Endothelial cell of umbilical vein (primary cell): ENCODE measurements at regions not wholly inside any gene's neighbourhood (a gene's known extent, or its start where the extent isn't known, plus 50 kb on each side); places are given as distances from the start of the nearest gene placed in this dataset.

ENCODE experiments used
- BruUV-seq: library from RNA; stranded (reverse); fragments of 400-500 nt; replicated peaks from 2 replicates; lab custom pipeline; 2021; lab: Mats Ljungman, UMichigan
- CTCF ChIA-PET: fragments of 300-600, 350-600 bp; sonication (Branson Sonifier 250); formaldehyde crosslinking; loops from one replicate; lab custom pipeline; 2021; ENCODE audit warnings: antibody characterized with exemption, inconsistent platforms; lab: Charles Lee
- POLR2A ChIA-PET: fragments of 300-600, 350-600 bp; sonication (Branson Sonifier 250); formaldehyde crosslinking; loops from one replicate; lab custom pipeline; 2021; ENCODE audit warnings: antibody characterized with exemption, inconsistent platforms; lab: Charles Lee
- DNase-seq: peaks from one replicate; pipeline ENCODE4 v3.0.0-alpha.2; 2011; ENCODE audit warnings: low read depth, low spot score
- FAIRE-seq: peaks from 2 replicates; lab custom pipeline; 2011; peaks lifted over from hg19 to GRCh38; lab: Jason Lieb, UNC
- H2AFZ ChIP-seq: 2 replicates; pipeline ENCODE4 v1.6.0; 2012; ENCODE audit warnings: low read depth, low read length, control low read depth, inconsistent platforms
- H3K27ac ChIP-seq: 2 replicates; pipeline ENCODE4 v1.5.1; 2011; ENCODE audit warnings: low read depth, mild to moderate bottlenecking, control low read depth, low read length, moderate library complexity; ENCODE audit not compliant: insufficient read depth
- H3K27me3 ChIP-seq, 2 experiments: 2 replicates each; pipeline versions ENCODE4 v1.6.0 to v1.6.1; 2011; ENCODE audit warnings: low read length in 2 of 2, mixed read lengths in 1 of 2; ENCODE audit not compliant: control insufficient read depth in 2 of 2, insufficient read depth in 2 of 2
- H3K36me3 ChIP-seq, 2 experiments: 2 replicates in 1 of 2; 3 replicates in 1 of 2; pipeline ENCODE4 v1.5.1; 2011; ENCODE audit warnings: low read length in 2 of 2, mild to moderate bottlenecking in 1 of 2, moderate library complexity in 1 of 2; ENCODE audit not compliant: control insufficient read depth in 2 of 2, insufficient read depth in 2 of 2; ENCODE audit errors: extremely low read depth in 1 of 2
- H3K4me1 ChIP-seq: 3 replicates; pipeline ENCODE4 v1.5.1; 2011; ENCODE audit warnings: mild to moderate bottlenecking, low read length; ENCODE audit not compliant: control insufficient read depth, insufficient read depth; ENCODE audit errors: extremely low read depth
- H3K4me2 ChIP-seq: 2 replicates; pipeline ENCODE4 v1.6.1; 2011; ENCODE audit warnings: low read length, control low read depth, mixed read lengths; ENCODE audit not compliant: insufficient read depth
- H3K4me3 ChIP-seq, 3 experiments: fragments of 200-600 bp in 1 of 3; sonication (generic), shearing (Covaris generic) in 1 of 3; replicated peaks in 1 of 3; 2 replicates each; pipeline ENCODE4 v1.5.1; 2011 to 2016; ENCODE audit warnings: control low read depth in 3 of 3, low read length in 3 of 3, mild to moderate bottlenecking in 2 of 3, inconsistent platforms in 1 of 3, low read depth in 1 of 3, moderate library complexity in 1 of 3; ENCODE audit not compliant: insufficient read depth in 1 of 3
- H3K79me2 ChIP-seq: 2 replicates; pipeline ENCODE4 v1.6.0; 2012; ENCODE audit warnings: low read length, inconsistent platforms; ENCODE audit not compliant: control insufficient read depth, insufficient read depth
- H3K9ac ChIP-seq: replicated peaks from 2 replicates; pipeline ENCODE3; 2011; ENCODE audit warnings: low read length, control low read depth; ENCODE audit not compliant: insufficient read depth; ENCODE audit errors: extremely low read depth
- H3K9me1 ChIP-seq: replicated peaks from 3 replicates; pipeline ENCODE4 v1.6.0; 2011; ENCODE audit warnings: mild to moderate bottlenecking, low read length; ENCODE audit not compliant: control insufficient read depth, insufficient read depth; ENCODE audit errors: extremely low read depth
- H3K9me3 ChIP-seq: replicated peaks from 2 replicates; pipeline ENCODE4 v1.5.1; 2012; ENCODE audit warnings: low read length, inconsistent platforms; ENCODE audit not compliant: control insufficient read depth, insufficient read depth
- H4K20me1 ChIP-seq: replicated peaks from 2 replicates; pipeline ENCODE3; 2011; ENCODE audit warnings: mild to moderate bottlenecking, low read length; ENCODE audit not compliant: control insufficient read depth, insufficient read depth; ENCODE audit errors: extremely low read depth
- CTCF ChIP-seq, 2 donors: IDR thresholded peaks; 1 replicate in 1 of 2; 2 replicates in 1 of 2; pipeline ENCODE4 v1.5.1; 2011; ENCODE audit warnings: low read length in 2 of 2, mild to moderate bottlenecking in 2 of 2, moderate library complexity in 2 of 2, control low read depth in 1 of 2, inconsistent platforms in 1 of 2, low read depth in 1 of 2; ENCODE audit not compliant: insufficient read depth in 1 of 2; ENCODE audit errors: extremely low read depth in 1 of 2
- EZH2 ChIP-seq: IDR thresholded peaks from 2 replicates; pipeline ENCODE4 v1.6.1; 2012; ENCODE audit warnings: borderline replicate concordance, low read depth, mild to moderate bottlenecking, moderate library complexity, low read length, inconsistent platforms; ENCODE audit not compliant: severe bottlenecking
- FOS ChIP-seq: IDR thresholded peaks from 2 replicates; pipeline ENCODE4 v1.6.1; 2011; ENCODE audit warnings: mild to moderate bottlenecking, low read length, moderate library complexity, borderline replicate concordance; ENCODE audit not compliant: insufficient read depth
- GATA2 ChIP-seq: IDR thresholded peaks from 2 replicates; pipeline ENCODE4 v1.7.0; 2011; ENCODE audit warnings: low read depth, mild to moderate bottlenecking, moderate library complexity, mixed read lengths, low read length; ENCODE audit not compliant: insufficient read length, insufficient read depth
- JUN ChIP-seq: IDR thresholded peaks from 2 replicates; pipeline ENCODE4 v1.6.1; 2011; ENCODE audit warnings: borderline replicate concordance, low read depth; ENCODE audit not compliant: insufficient read length, insufficient read depth
- MAX ChIP-seq: IDR thresholded peaks from 2 replicates; pipeline ENCODE4 v1.6.1; 2011; ENCODE audit not compliant: insufficient read depth, insufficient read length
- MYC ChIP-seq: IDR thresholded peaks from one replicate; pipeline ENCODE4 v1.6.1; 2011; ENCODE audit warnings: mild to moderate bottlenecking, low read depth, low read length
- POLR2A ChIP-seq: IDR thresholded peaks from 2 replicates; pipeline ENCODE4 v1.6.1; 2012; ENCODE audit warnings: low read depth, mild to moderate bottlenecking, control low read depth, low read length
- POLR2AphosphoS5 ChIP-seq: IDR thresholded peaks from 2 replicates; pipeline ENCODE4 v1.6.1; 2012; ENCODE audit warnings: low read depth, mild to moderate bottlenecking, control low read depth, low read length, moderate library complexity; ENCODE audit not compliant: insufficient read depth
- dilution Hi-C: fragments of 300-500 bp; cut with MboI; formaldehyde crosslinking; loops from one replicate; pipeline ENCODE4 v1.15.0; 2019; ENCODE audit warnings: low sequenced_read_pairs; ENCODE audit not compliant: extremely low pct_ligation_motif_present
- intact Hi-C: fragments of 100-400 bp; cut with micrococcal nuclease; formaldehyde crosslinking; loops from one replicate; pipeline ENCODE4 v1.10.0; 2022

GRCh38 chr3:39755100-39755499 is 54.3 kb upstream of the MYRIP start:
- Histone ChIP-seq H4K20me1 (no peaks in the 10 kb centered on the region), H3K9me3 (no peaks in the 10 kb centered on the region), H3K4me1 (peaks cover 61% of the 10 kb centered on the region), H3K9me1 (no peaks in the 10 kb centered on the region), H3K9ac (no peak overlapping the region), H3K79me2 (no peaks in the 10 kb centered on the region), H3K27ac (no peak overlapping the region), H3K27me3 (no peaks in the 10 kb centered on the region), H3K36me3 (no peaks in the 10 kb centered on the region), H3K4me2 (no peak overlapping the region), H2AFZ (no peak overlapping the region), H3K4me3 (no peak overlapping the region)
- intact Hi-C loops: loop anchor here (10.0 kb wide), 1 partner anchor 1220 kb away; no protein-coding TSS in a partner anchor
- DNase-seq: no peak
- CTCF ChIA-PET: no interaction called here
- BruUV-seq: no TSS peak
- dilution Hi-C loops: no loop called here
- TF ChIP-seq MYC (no peak), EZH2 (no peak), POLR2AphosphoS5 (no peak), CTCF (IDR thresholded peaks at IDR 0.05; ENCODE audit: extremely low read depth in 1 of 2, insufficient read depth in 1 of 2, low read depth in 1 of 2, low read length in 2 of 2) (no peak), MAX (no peak), GATA2 (no peak), FOS (no peak), JUN (no peak), POLR2A (no peak)
- FAIRE-seq: no peak
- POLR2A ChIA-PET: interaction anchor here (0.7 kb wide), 1 partner anchor 235 kb away, joined by 3 read pairs; no protein-coding TSS in a partner anchor
